Gastrocnemius medialis (tissue), 4 donors: ENCODE measurements at regions not wholly inside any gene's neighbourhood (a gene's known extent, or its start where the extent isn't known, plus 50 kb on each side); places are given as distances from the start of the nearest gene placed in this dataset.

ENCODE experiments used
- CTCF ChIP-seq, 5 experiments: fragments of 450-650 bp in 3 of 5; fragments of 200-600 bp in 2 of 5; sonication (generic) in 2 of 5; IDR thresholded peaks in 4 of 5; conservative IDR thresholded peaks in 1 of 5; 1 replicate in 4 of 5; 2 replicates in 1 of 5; pipeline ENCODE4 v1.5.1; 2016 to 2019; ENCODE audit warnings: antibody characterized with exemption in 5 of 5, mild to moderate bottlenecking in 3 of 5, moderate library complexity in 3 of 5
- POLR2A ChIP-seq, 2 donors: fragments of 450-650 bp; IDR thresholded peaks; one replicate each; pipeline ENCODE4 v1.6.1; 2017; ENCODE audit warnings: antibody characterized with exemption in 2 of 2, mild to moderate bottlenecking in 2 of 2, moderate library complexity in 2 of 2

- TF ChIP-seq CTCF (IDR thresholded peaks at IDR 0.05 in 4 of 5, conservative IDR thresholded peaks at IDR 0.05 in 1 of 5) (no peak), POLR2A (IDR thresholded peaks at IDR 0.05) (no peak)
Observed at GRCh38 chr3:74134831-74135230, 479.6 kb downstream of the CNTN3 start.
